WERI-Rb-1 (cell line): ENCODE measurements at regions not wholly inside any gene's neighbourhood (a gene's known extent, or its start where the extent isn't known, plus 50 kb on each side); places are given as distances from the start of the nearest gene placed in this dataset.

Experiments used
- DNase-seq: peaks from one replicate; pipeline ENCODE4 v3.0.0-alpha.2; 2020
- H3K27ac ChIP-seq: fragments of 250-450 bp; sonication (Bioruptor Pico); 2 replicates; pipeline ENCODE4 v1.5.1; 2020; ENCODE audit warnings: mild to moderate bottlenecking, moderate library complexity
- H3K27me3 ChIP-seq: fragments of 250-450 bp; sonication (Bioruptor Pico); 2 replicates; pipeline ENCODE4 v1.5.1; 2021; ENCODE audit warnings: mild to moderate bottlenecking, low read depth, moderate library complexity; ENCODE audit not compliant: insufficient read depth, severe bottlenecking
- H3K36me3 ChIP-seq: fragments of 250-450 bp; sonication (Bioruptor Pico); 2 replicates; pipeline ENCODE4 v1.5.1; 2020; ENCODE audit warnings: mild to moderate bottlenecking, moderate library complexity
- H3K4me3 ChIP-seq: 2 replicates; pipeline ENCODE4 v1.5.1; 2011; ENCODE audit warnings: low read depth, mild to moderate bottlenecking, control low read depth, low read length
- H3K9me3 ChIP-seq: fragments of 250-450 bp; sonication (Bioruptor Pico); 2 replicates; pipeline ENCODE4 v1.5.1; 2021; ENCODE audit warnings: mild to moderate bottlenecking, moderate library complexity; ENCODE audit not compliant: severe bottlenecking
- TF ChIP-seq, protein P1 (sequence below): IDR thresholded peaks from 2 replicates; pipeline ENCODE4 v1.5.1; 2011; ENCODE audit warnings: low read depth, mild to moderate bottlenecking, control low read depth, inconsistent platforms, low read length

- Histone ChIP-seq H3K27me3 (no peaks in the 10 kb centered on the region), H3K4me3 (no peak overlapping the region), H3K9me3 (no peaks in the 10 kb centered on the region), H3K27ac (no peak overlapping the region), H3K36me3 (no peaks in the 10 kb centered on the region)
- TF ChIP-seq, protein P1, sequence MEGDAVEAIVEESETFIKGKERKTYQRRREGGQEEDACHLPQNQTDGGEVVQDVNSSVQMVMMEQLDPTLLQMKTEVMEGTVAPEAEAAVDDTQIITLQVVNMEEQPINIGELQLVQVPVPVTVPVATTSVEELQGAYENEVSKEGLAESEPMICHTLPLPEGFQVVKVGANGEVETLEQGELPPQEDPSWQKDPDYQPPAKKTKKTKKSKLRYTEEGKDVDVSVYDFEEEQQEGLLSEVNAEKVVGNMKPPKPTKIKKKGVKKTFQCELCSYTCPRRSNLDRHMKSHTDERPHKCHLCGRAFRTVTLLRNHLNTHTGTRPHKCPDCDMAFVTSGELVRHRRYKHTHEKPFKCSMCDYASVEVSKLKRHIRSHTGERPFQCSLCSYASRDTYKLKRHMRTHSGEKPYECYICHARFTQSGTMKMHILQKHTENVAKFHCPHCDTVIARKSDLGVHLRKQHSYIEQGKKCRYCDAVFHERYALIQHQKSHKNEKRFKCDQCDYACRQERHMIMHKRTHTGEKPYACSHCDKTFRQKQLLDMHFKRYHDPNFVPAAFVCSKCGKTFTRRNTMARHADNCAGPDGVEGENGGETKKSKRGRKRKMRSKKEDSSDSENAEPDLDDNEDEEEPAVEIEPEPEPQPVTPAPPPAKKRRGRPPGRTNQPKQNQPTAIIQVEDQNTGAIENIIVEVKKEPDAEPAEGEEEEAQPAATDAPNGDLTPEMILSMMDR: no peak
- DNase-seq: no peak
These were observed 87.9 kb upstream of the SPAG17 start for GRCh38 chr1:118272884-118273283.

- Histone ChIP-seq H3K27me3 (no peaks in the 10 kb centered on the region), H3K36me3 (no peaks in the 10 kb centered on the region), H3K9me3 (no peaks in the 10 kb centered on the region), H3K4me3 (no peak overlapping the region), H3K27ac (no peak overlapping the region)
- no peak for DNase-seq
- TF ChIP-seq, protein P1: no peak
These were observed 86.9 kb upstream of the SPAG17 start for GRCh38 chr1:118271883-118272282.

GRCh38 chr1:118269598-118269997, 84.6 kb upstream of the SPAG17 start:
- DNase-seq: no peak

DNA sequence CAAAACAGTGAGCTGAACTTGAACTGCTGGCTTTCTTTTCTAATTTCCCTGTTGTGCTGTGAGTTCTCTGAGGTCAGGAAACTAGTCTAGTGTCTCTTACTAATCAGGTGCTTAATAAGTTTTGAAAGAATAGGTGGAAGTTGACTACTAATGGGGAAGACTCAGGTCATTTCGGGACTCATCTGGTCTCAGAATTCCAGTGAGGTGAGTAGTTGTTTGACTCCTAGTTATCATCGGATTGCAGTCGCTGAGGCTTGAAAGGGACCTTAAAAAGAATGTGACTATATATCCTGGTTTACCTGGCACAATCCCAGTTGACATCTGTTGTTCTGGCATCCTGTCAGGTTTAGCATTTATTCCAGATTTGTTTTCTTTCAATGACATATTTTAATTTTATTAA, 81.4 kb upstream of the SPAG17 start:
- no peak for DNase-seq
- no peak overlapping the region for H3K4me3 ChIP-seq
- no peaks in the 10 kb centered on the region for H3K27me3 ChIP-seq
- no peak overlapping the region for H3K27ac ChIP-seq
- no peaks in the 10 kb centered on the region for H3K9me3 ChIP-seq
- TF ChIP-seq, protein P1: no peak
- H3K36me3 ChIP-seq: no peaks in the 10 kb centered on the region

More at GRCh38 chr1:118269598-118269997, 84.6 kb upstream of the SPAG17 start:
- Histone ChIP-seq H3K4me3 (no peak overlapping the region), H3K36me3 (no peaks in the 10 kb centered on the region), H3K27ac (no peak overlapping the region), H3K27me3 (no peaks in the 10 kb centered on the region), H3K9me3 (no peaks in the 10 kb centered on the region)
- TF ChIP-seq, protein P1: no peak

- H3K9me3 ChIP-seq: no peaks in the 10 kb centered on the region
- H3K27me3 ChIP-seq: no peaks in the 10 kb centered on the region
- H3K36me3 ChIP-seq: no peaks in the 10 kb centered on the region
- TF ChIP-seq, protein P1: no peak
- no peak overlapping the region for H3K27ac ChIP-seq
- no peak for DNase-seq
- H3K4me3 ChIP-seq: no peak overlapping the region
These were observed 79.3 kb upstream of the SPAG17 start for GRCh38 chr1:118264343-118264742.

DNA sequence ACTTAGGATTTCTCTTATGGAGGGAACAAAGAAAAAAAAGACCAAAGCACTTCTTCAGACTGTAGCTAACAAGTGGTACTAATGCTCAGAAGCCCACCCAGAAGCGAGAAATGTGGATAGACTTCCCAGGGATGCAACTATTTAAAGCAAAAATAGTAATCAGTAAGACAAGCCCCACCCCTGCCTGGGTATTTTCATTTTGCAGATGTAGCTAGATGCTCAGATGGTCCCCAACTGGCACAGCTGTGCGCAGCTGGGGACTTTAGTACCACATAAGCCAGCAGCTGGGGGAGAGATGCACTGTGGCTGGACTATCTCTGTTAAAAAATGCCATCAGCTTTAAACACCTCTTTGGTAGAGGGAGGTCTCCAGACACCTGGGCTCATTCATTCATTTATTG, 77.8 kb upstream of the SPAG17 start:
- TF ChIP-seq, protein P1: no peak
- H3K36me3 ChIP-seq: no peaks in the 10 kb centered on the region
- no peaks in the 10 kb centered on the region for H3K27me3 ChIP-seq
- no peak overlapping the region for H3K27ac ChIP-seq
- no peak for DNase-seq
- H3K9me3 ChIP-seq: no peaks in the 10 kb centered on the region
- no peak overlapping the region for H3K4me3 ChIP-seq
